Lung (tissue), 11 donors: ENCODE measurements at regions not wholly inside any gene's neighbourhood (a gene's known extent, or its start where the extent isn't known, plus 50 kb on each side); places are given as distances from the start of the nearest gene placed in this dataset.

Experiments used
- ATAC-seq: fragments of 200-7000 bp; cut with Tn5 transposase; one replicate; pipeline ENCODE4 v1.9.1; 2020; ENCODE audit warnings: moderate number of reproducible peaks; ENCODE audit not compliant: insufficient read depth, low FRiP score
- DNase-seq, 3 donors: peaks; one replicate each; pipeline ENCODE4 v3.0.0-alpha.2; 2013 to 2017
- H3K27ac ChIP-seq, 2 donors: one replicate each; pipeline ENCODE4 v1.5.1; 2013; ENCODE audit warnings: mild to moderate bottlenecking in 2 of 2, moderate library complexity in 2 of 2, control low read depth in 1 of 2, inconsistent platforms in 1 of 2, low read depth in 1 of 2, low read length in 1 of 2
- H3K27me3 ChIP-seq, 3 donors: one replicate each; pipeline ENCODE4 v1.5.1; 2013; ENCODE audit warnings: low read length in 2 of 3; ENCODE audit not compliant: control insufficient read depth in 3 of 3, insufficient read depth in 3 of 3
- H3K36me3 ChIP-seq, 4 donors: one replicate each; pipeline ENCODE4 v1.5.1; 2013; ENCODE audit warnings: low read length in 4 of 4, mild to moderate bottlenecking in 1 of 4, moderate library complexity in 1 of 4; ENCODE audit not compliant: control insufficient read depth in 4 of 4, insufficient read depth in 4 of 4
- H3K4me1 ChIP-seq, 5 donors: one replicate each; pipeline ENCODE4 v1.5.1; 2013; ENCODE audit warnings: low read length in 5 of 5, mild to moderate bottlenecking in 2 of 5, moderate library complexity in 1 of 5; ENCODE audit not compliant: control insufficient read depth in 5 of 5, insufficient read depth in 5 of 5
- H3K4me3 ChIP-seq: one replicate; pipeline ENCODE4 v1.5.1; 2013; ENCODE audit warnings: mild to moderate bottlenecking, control low read depth, moderate library complexity
- H3K9ac ChIP-seq, 2 donors: one replicate each; pipeline ENCODE4 v1.5.1; 2013; ENCODE audit warnings: low read length in 2 of 2, control low read depth in 1 of 2; ENCODE audit not compliant: insufficient read depth in 1 of 2
- H3K9me3 ChIP-seq, 4 donors: one replicate each; pipeline ENCODE4 v1.5.1; 2013; ENCODE audit warnings: low read length in 3 of 4, mild to moderate bottlenecking in 1 of 4, moderate library complexity in 1 of 4; ENCODE audit not compliant: control insufficient read depth in 4 of 4, insufficient read depth in 3 of 4
- WGBS, 2 donors: extraction: QIAGEN DNeasy Blood & Tissue Kit; methylation state at CpG; one replicate each; pipeline ENCODE4 v1.1.7; 2013; 5-methylcytosine and 5-hydroxymethylcytosine counted together
- TF ChIP-seq, protein P1 (sequence below): IDR thresholded peaks from 2 replicates; pipeline ENCODE4 v1.5.1; 2012; ENCODE audit warnings: mild to moderate bottlenecking; ENCODE audit errors: control extremely low read depth, extremely low read depth
- donor health status: control.
- donor health status: control.
- donor health status: Bipolar disorder and iron deficiency.
- donor health status: healthy.
- donor health status: DM: yes; HTN: yes; CAD: no.

DNA sequence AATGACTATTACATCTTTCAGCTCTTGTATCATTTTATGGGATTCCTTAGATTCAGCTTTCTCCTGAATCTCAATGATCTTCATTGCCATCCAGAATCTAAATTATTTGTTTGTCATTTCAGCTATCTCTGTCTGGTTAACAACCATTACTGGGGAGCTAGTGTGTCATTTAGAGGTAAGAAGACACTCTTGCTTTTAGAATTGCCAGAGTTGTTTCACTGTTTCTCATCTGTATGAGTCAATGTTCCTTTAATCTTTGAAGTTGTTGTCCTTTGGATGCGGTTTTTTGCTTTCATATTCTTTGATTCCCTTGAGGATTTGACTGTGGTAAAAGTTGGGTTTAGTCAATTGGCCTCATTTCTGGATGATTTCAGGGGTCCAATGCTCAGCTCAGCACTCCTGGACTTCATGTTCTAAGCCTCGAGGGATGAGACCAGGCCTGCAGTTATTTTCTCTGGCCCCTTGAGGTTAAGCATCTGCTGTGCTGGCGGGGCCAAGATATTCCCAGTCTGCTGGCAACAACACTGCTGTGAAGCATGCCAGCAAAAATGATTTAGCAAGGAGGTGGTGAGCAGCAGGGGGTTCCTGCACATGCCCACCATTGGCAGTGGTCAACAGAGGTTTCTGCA is 102.4 kb upstream of the PCSK5 start:
- no peak overlapping the region for H3K4me3 ChIP-seq
- H3K27ac ChIP-seq = no peak overlapping the region
- H3K27me3 ChIP-seq = no peaks in the 10 kb centered on the region
- no peaks in the 10 kb centered on the region for H3K4me1 ChIP-seq
- H3K9ac ChIP-seq = no peak overlapping the region
- no peak for DNase-seq
- no peak for ATAC-seq
- H3K9me3 ChIP-seq = no peaks in the 10 kb centered on the region
- TF ChIP-seq, protein P1, sequence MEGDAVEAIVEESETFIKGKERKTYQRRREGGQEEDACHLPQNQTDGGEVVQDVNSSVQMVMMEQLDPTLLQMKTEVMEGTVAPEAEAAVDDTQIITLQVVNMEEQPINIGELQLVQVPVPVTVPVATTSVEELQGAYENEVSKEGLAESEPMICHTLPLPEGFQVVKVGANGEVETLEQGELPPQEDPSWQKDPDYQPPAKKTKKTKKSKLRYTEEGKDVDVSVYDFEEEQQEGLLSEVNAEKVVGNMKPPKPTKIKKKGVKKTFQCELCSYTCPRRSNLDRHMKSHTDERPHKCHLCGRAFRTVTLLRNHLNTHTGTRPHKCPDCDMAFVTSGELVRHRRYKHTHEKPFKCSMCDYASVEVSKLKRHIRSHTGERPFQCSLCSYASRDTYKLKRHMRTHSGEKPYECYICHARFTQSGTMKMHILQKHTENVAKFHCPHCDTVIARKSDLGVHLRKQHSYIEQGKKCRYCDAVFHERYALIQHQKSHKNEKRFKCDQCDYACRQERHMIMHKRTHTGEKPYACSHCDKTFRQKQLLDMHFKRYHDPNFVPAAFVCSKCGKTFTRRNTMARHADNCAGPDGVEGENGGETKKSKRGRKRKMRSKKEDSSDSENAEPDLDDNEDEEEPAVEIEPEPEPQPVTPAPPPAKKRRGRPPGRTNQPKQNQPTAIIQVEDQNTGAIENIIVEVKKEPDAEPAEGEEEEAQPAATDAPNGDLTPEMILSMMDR = no peak
- H3K36me3 ChIP-seq = no peaks in the 10 kb centered on the region
- WGBS, 2 donors = 62 to 76% methylated on average over 3 of the region's 3 CpGs

DNA sequence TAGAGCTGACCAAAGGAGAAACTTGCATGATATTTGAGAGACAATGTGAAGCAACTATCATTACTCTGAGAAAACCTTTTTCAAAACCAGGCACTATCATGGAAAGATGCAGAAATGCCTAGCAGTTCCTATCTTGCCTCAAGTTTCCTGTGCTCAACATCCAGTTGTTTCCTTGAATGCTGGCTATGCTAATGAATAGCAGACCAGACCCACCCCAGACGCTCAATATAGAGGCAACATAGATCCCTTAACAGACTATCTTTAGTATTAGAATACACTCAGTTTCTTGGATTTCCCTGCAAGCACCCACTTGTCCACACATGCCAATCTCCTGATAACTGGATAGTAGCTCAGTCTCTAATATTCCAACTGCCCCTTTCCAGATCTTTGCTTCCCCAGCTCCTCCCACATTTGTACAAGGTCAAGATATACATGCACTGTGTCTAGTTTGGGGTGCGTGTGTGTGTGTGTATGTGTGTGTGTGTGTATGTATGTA is 93.3 kb upstream of the PCSK5 start:
- ATAC-seq (no peak), DNase-seq (no peak)
- no peak overlapping the region for H3K4me3 ChIP-seq
- H3K27ac ChIP-seq = no peak overlapping the region
- H3K4me1 ChIP-seq = no peaks in the 10 kb centered on the region
- 80 to 89% methylated on average over 2 of the region's 2 CpGs for WGBS, 2 donors
- no peak overlapping the region for H3K9ac ChIP-seq
- TF ChIP-seq, protein P1 = no peak
- H3K9me3 ChIP-seq = no peaks in the 10 kb centered on the region
- no peaks in the 10 kb centered on the region for H3K27me3 ChIP-seq
- H3K36me3 ChIP-seq = no peaks in the 10 kb centered on the region

DNA sequence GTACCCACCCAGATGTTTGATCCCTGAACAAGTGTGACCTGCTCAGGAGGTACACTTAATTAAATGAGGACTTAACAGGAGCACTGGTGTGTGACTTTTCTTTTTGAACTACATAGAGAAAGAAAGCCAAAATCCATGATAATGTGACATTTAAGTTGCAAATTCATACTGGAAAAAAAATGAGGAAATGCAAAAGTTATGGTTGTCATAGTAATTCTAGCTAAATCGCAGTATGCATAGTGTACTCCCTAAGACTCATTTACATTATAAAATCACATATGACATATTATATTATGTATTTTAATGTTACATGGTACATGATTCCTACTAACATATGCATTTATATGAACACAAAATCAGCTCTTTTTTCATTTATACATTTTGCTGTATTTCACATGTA is 92.0 kb upstream of the PCSK5 start:
- TF ChIP-seq, protein P1 = no peak
- H3K9me3 ChIP-seq = no peaks in the 10 kb centered on the region
- H3K27ac ChIP-seq = no peak overlapping the region
- no peaks in the 10 kb centered on the region for H3K4me1 ChIP-seq
- no peaks in the 10 kb centered on the region for H3K27me3 ChIP-seq
- H3K36me3 ChIP-seq = no peaks in the 10 kb centered on the region
- H3K9ac ChIP-seq = no peak overlapping the region
- no peak overlapping the region for H3K4me3 ChIP-seq
- DNase-seq (no peak), ATAC-seq (no peak)
- WGBS, 2 donors = 68 to 80% methylated on average over 1 of the region's 1 CpG

DNA sequence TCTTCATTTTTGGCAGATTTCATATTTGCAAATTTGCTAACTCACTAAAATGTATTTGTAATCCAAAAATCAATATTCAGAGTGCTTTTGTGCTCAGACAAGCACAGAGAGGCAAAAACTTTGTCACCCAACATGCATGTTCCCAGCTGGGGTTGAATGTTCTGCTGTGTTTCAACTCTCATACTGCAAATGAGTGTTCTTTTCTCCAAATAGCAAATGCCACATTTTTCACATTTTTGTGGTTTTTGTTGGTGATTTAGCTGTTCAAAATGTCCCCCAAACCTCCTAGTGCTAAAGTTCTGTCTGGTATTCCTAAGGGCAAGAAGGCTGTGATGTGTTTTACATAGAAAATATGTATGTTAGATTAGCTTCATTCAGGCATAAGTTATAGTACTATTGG is 87.3 kb upstream of the PCSK5 start:
- Histone ChIP-seq H3K36me3 (no peaks in the 10 kb centered on the region), H3K27ac (no peak overlapping the region), H3K9ac (no peak overlapping the region), H3K9me3 (no peaks in the 10 kb centered on the region), H3K4me3 (no peak overlapping the region), H3K27me3 (no peaks in the 10 kb centered on the region), H3K4me1 (no peaks in the 10 kb centered on the region)
- DNase-seq = peak in 2 of 3 donors; percentile 3 to 13
- TF ChIP-seq, protein P1 = no peak
- ATAC-seq = no peak
